Adrenal gland (tissue), 9 donors: ENCODE measurements at regions not wholly inside any gene's neighbourhood (a gene's known extent, or its start where the extent isn't known, plus 50 kb on each side); places are given as distances from the start of the nearest gene placed in this dataset.

Experiments
- DNase-seq, 7 donors: peaks; one replicate each; pipeline ENCODE4 v3.0.0-alpha.2; 2019 to 2020
- H3K27ac ChIP-seq, 5 donors: fragments of 200-600 bp; sonication (generic) in 4 of 5; 1 replicate in 3 of 5; 2 replicates in 2 of 5; pipeline versions ENCODE4 v1.5.1 to v1.8.0; 2016 to 2020; ENCODE audit warnings: mild to moderate bottlenecking in 1 of 5
- H3K27me3 ChIP-seq: fragments of 200-600 bp; 2 replicates; pipeline ENCODE4 v1.8.0; 2021
- H3K36me3 ChIP-seq, 2 donors: fragments of 200-600 bp; replicated peaks in 1 of 2; 1 replicate in 1 of 2; 2 replicates in 1 of 2; pipeline versions ENCODE4 v1.5.1 to v1.8.0; 2018 to 2022
- H3K4me1 ChIP-seq, 2 donors: fragments of 200-600 bp; replicated peaks in 1 of 2; 1 replicate in 1 of 2; 2 replicates in 1 of 2; pipeline versions ENCODE4 v1.5.1 to v1.8.0; 2018 to 2021
- H3K4me3 ChIP-seq, 4 donors: fragments of 200-600 bp; sonication (generic) in 3 of 4; one replicate each; pipeline ENCODE4 v1.5.1; 2016 to 2018
- H3K9me3 ChIP-seq, 3 donors: fragments of 200-600 bp; sonication (generic) in 1 of 3; replicated peaks in 1 of 3; 1 replicate in 2 of 3; 2 replicates in 1 of 3; pipeline versions ENCODE4 v1.5.1 to v1.8.0; 2016 to 2021
- POLR2A ChIP-seq, 2 donors: fragments of 450-650 bp; IDR thresholded peaks; one replicate each; pipeline ENCODE4 v1.6.1; 2017; ENCODE audit warnings: antibody characterized with exemption in 2 of 2, mild to moderate bottlenecking in 2 of 2, moderate library complexity in 1 of 2
- WGBS, 4 donors: extraction: QIAGEN DNeasy Blood & Tissue Kit in 2 of 4; methylation state at CpG; one replicate each; pipeline versions ENCODE4 v1.1.5 to v1.1.7; 2013 to 2017; 5-methylcytosine and 5-hydroxymethylcytosine counted together
- intact Hi-C, 2 donors: fragments of 100-400 bp; cut with DNase I; formaldehyde crosslinking; loops; one replicate each; pipeline versions ENCODE4 v1.14.1 to v1.15.0; 2022 to 2023
- TF ChIP-seq, protein P1 (sequence below), 6 experiments: fragments of 450-650 bp in 4 of 6; fragments of 200-600 bp in 2 of 6; sonication (generic) in 1 of 6; IDR thresholded peaks; 1 replicate in 5 of 6; 2 replicates in 1 of 6; pipeline versions ENCODE4 v1.5.1 to v1.8.0; 2016 to 2021; ENCODE audit warnings: antibody characterized with exemption in 6 of 6, mild to moderate bottlenecking in 2 of 6, moderate library complexity in 1 of 6
- donor health status: healthy with polysubstance abuse.
- donor health status: Bipolar disorder and iron deficiency.
- donor health status: DM: yes; HTN: yes; CAD: no.
- donor health status: DM: no; HTN: no; CAD: no.
- donor health status: DM: no; HTN: no; CAD: no.

- Histone ChIP-seq H3K27me3 (no peaks in the 10 kb centered on the region), H3K4me1 (no peaks in the 10 kb centered on the region), H3K4me3 (no peak overlapping the region), H3K36me3 (no peaks in the 10 kb centered on the region), H3K27ac (no peak overlapping the region), H3K9me3 (no peaks in the 10 kb centered on the region)
- intact Hi-C loops = no loop called here
- TF ChIP-seq, protein P1, sequence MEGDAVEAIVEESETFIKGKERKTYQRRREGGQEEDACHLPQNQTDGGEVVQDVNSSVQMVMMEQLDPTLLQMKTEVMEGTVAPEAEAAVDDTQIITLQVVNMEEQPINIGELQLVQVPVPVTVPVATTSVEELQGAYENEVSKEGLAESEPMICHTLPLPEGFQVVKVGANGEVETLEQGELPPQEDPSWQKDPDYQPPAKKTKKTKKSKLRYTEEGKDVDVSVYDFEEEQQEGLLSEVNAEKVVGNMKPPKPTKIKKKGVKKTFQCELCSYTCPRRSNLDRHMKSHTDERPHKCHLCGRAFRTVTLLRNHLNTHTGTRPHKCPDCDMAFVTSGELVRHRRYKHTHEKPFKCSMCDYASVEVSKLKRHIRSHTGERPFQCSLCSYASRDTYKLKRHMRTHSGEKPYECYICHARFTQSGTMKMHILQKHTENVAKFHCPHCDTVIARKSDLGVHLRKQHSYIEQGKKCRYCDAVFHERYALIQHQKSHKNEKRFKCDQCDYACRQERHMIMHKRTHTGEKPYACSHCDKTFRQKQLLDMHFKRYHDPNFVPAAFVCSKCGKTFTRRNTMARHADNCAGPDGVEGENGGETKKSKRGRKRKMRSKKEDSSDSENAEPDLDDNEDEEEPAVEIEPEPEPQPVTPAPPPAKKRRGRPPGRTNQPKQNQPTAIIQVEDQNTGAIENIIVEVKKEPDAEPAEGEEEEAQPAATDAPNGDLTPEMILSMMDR (IDR thresholded peaks at IDR 0.05) = no peak
- TF ChIP-seq POLR2A (IDR thresholded peaks at IDR 0.05) = no peak
- 70 to 92% (median 85%) methylated on average over 1 of the region's 1 CpG for WGBS, 4 donors
- no peak for DNase-seq
Observed at GRCh38 chr6:115740907-115741306, 319.8 kb downstream of the FRK start.

- H3K36me3 ChIP-seq = no peaks in the 10 kb centered on the region
- no peak overlapping the region for H3K4me3 ChIP-seq
- intact Hi-C loops = no loop called here
- TF ChIP-seq POLR2A (IDR thresholded peaks at IDR 0.05) = no peak
- TF ChIP-seq, protein P1 (IDR thresholded peaks at IDR 0.05) = no peak
- DNase-seq = no peak
- no peaks in the 10 kb centered on the region for H3K4me1 ChIP-seq
- 91 to 96% (median 93%) methylated on average over 3 to 5 of the region's 5 CpGs for WGBS, 4 donors
- H3K9me3 ChIP-seq = no peaks in the 10 kb centered on the region
- H3K27me3 ChIP-seq = no peaks in the 10 kb centered on the region
- no peak overlapping the region for H3K27ac ChIP-seq
Observed at GRCh38 chr6:115735610-115736009, 325.1 kb downstream of the FRK start.

DNA sequence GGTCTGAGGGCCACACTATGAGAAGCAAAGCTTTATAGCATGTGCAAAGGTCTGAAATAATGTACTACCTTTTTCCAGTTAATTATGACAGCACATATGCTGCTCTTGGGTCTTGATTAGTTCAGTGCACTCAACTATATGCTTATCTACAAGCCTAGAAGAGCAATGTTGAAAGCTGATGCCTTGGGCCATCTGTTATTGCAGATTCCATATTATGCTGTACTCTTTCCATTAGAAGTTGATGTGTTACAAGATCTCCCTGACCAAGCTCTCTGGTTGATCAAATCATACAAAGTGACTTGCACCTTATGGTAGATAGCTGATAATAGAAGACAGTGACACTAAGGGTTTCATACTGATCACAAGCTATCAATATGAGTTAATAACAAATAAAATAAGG, 327.3 kb downstream of the FRK start:
- no peak for DNase-seq
- Histone ChIP-seq H3K27ac (no peak overlapping the region), H3K36me3 (no peaks in the 10 kb centered on the region), H3K4me1 (no peaks in the 10 kb centered on the region), H3K4me3 (no peak overlapping the region), H3K27me3 (no peaks in the 10 kb centered on the region), H3K9me3 (no peaks in the 10 kb centered on the region)
- intact Hi-C loops = no loop called here
- no peak for TF ChIP-seq POLR2A (IDR thresholded peaks at IDR 0.05)
- TF ChIP-seq, protein P1 (IDR thresholded peaks at IDR 0.05) = no peak

DNA sequence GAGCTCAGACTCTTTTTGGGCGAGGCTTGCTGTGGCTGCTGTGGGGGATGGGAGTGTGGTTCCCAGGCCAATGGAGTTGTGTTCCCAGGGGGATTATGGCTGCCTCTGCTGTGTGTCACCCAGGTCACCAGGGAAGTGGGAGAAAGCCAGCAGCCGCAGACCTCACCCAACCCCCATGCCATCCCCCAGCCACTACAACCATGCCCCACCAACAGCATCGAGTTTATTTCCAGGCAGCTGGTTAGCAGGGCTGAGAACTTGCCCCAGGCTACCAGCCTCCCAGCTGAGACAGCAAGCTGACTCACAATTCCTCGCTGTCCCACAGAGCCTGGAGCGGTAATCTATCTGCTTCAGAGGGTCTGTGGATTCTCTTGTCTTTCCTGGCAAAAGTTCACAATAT, 331.7 kb downstream of the FRK start:
- H3K36me3 ChIP-seq = no peaks in the 10 kb centered on the region
- no peak for DNase-seq
- no peak overlapping the region for H3K4me3 ChIP-seq
- intact Hi-C loops = no loop called here
- no peaks in the 10 kb centered on the region for H3K4me1 ChIP-seq
- no peak overlapping the region for H3K27ac ChIP-seq
- no peaks in the 10 kb centered on the region for H3K9me3 ChIP-seq
- no peaks in the 10 kb centered on the region for H3K27me3 ChIP-seq
- 85 to 97% (median 90%) methylated on average over 3 to 5 of the region's 5 CpGs for WGBS, 4 donors
- no peak for TF ChIP-seq POLR2A (IDR thresholded peaks at IDR 0.05)
- TF ChIP-seq, protein P1 (IDR thresholded peaks at IDR 0.05) = no peak
